GM12878 (cell line): ENCODE measurements at regions not wholly inside any gene's neighbourhood (a gene's known extent, or its start where the extent isn't known, plus 50 kb on each side); places are given as distances from the start of the nearest gene placed in this dataset.

ENCODE experiments used
- ATAC-seq: fragments of 200-7000 bp; cut with Tn5 transposase; 3 replicates; pipeline ENCODE4 v1.9.1; 2020; ENCODE audit warnings: mild to moderate bottlenecking, moderate library complexity
- BruUV-seq: library from RNA; stranded (reverse); fragments of 400-500 nt; replicated peaks from 2 replicates; lab custom pipeline; 2021; lab: Mats Ljungman, UMichigan
- CTCF ChIA-PET: fragments of 300-600 bp; sonication (Branson Sonifier 250); formaldehyde crosslinking; extraction: SDS; loops from one replicate; lab custom pipeline; 2021; ENCODE audit warnings: inconsistent platforms; lab: Yijun Ruan, JAX
- POLR2A ChIA-PET: fragments of 350-600 bp; formaldehyde crosslinking; extraction: SDS; loops from one replicate; lab custom pipeline; 2021; ENCODE audit warnings: inconsistent platforms; lab: Charles Lee
- RAD21 ChIA-PET: fragments of 300-600 bp; sonication (Branson Sonifier 250); formaldehyde crosslinking; loops from one replicate; lab custom pipeline; 2023; ENCODE audit warnings: antibody characterized with exemption; ENCODE audit not compliant: unreplicated experiment; lab: Charles Lee
- SMC1A ChIA-PET: fragments of 300-600 bp; sonication (Branson Sonifier 250); formaldehyde crosslinking; loops from one replicate; lab custom pipeline; 2023; ENCODE audit not compliant: unreplicated experiment, uncharacterized antibody; lab: Charles Lee
- DNase-seq: peaks from one replicate; pipeline ENCODE4 v3.0.0-alpha.2; 2011; ENCODE audit warnings: low read depth, low spot score
- FAIRE-seq: peaks from 3 replicates; lab custom pipeline; 2011; peaks lifted over from hg19 to GRCh38; lab: Jason Lieb, UNC
- H2AFZ ChIP-seq: 2 replicates; pipeline ENCODE4 v1.6.0; 2011; ENCODE audit warnings: low read depth, low read length, control low read depth; ENCODE audit not compliant: control insufficient read depth
- H3K27ac ChIP-seq: 2 replicates; pipeline ENCODE4 v1.5.1; 2011; ENCODE audit warnings: control low read depth; ENCODE audit not compliant: control insufficient read depth, insufficient read depth
- H3K27me3 ChIP-seq, 2 experiments: replicated peaks in 1 of 2; 2 replicates each; pipeline versions ENCODE4 v1.6.0 to v1.6.1; 2011; ENCODE audit warnings: low read length in 1 of 2; ENCODE audit not compliant: control insufficient read depth in 2 of 2, insufficient read depth in 2 of 2
- H3K36me3 ChIP-seq, 2 experiments: 2 replicates each; pipeline ENCODE4 v1.5.1; 2011; ENCODE audit warnings: low read length in 1 of 2; ENCODE audit not compliant: control insufficient read depth in 2 of 2, insufficient read depth in 2 of 2
- H3K4me1 ChIP-seq: 2 replicates; pipeline ENCODE4 v1.6.1; 2011; ENCODE audit warnings: mild to moderate bottlenecking, low read length, moderate library complexity, mixed read lengths; ENCODE audit not compliant: control insufficient read depth, insufficient read depth
- H3K4me2 ChIP-seq: 2 replicates; pipeline ENCODE4 v1.6.0; 2011; ENCODE audit warnings: control low read depth; ENCODE audit not compliant: control insufficient read depth, insufficient read depth
- H3K4me3 ChIP-seq: fragments of 200-600 bp; sonication (generic); 2 replicates; pipeline ENCODE4 v1.5.1; 2016
- H3K79me2 ChIP-seq: 2 replicates; pipeline ENCODE4 v1.6.0; 2011; ENCODE audit warnings: low read length; ENCODE audit not compliant: control insufficient read depth, insufficient read depth
- H3K9ac ChIP-seq: 2 replicates; pipeline ENCODE4 v1.8.0; 2011; ENCODE audit warnings: low read length, control low read depth, mixed read lengths; ENCODE audit not compliant: control insufficient read depth, insufficient read depth
- H3K9me3 ChIP-seq: replicated peaks from 3 replicates; pipeline ENCODE4 v1.5.1; 2011; ENCODE audit warnings: mild to moderate bottlenecking, low read length; ENCODE audit not compliant: control insufficient read depth, insufficient read depth
- H4K20me1 ChIP-seq: 2 replicates; pipeline ENCODE4 v1.6.0; 2011; ENCODE audit not compliant: control insufficient read depth, insufficient read depth
- DPF2 ChIP-seq: fragments of 450-650 bp; IDR thresholded peaks from 2 replicates; pipeline ENCODE4 v1.6.1; 2017; ENCODE audit warnings: mild to moderate bottlenecking
- MAX ChIP-seq: IDR thresholded peaks from 2 replicates; pipeline ENCODE4 v1.6.1; 2012; ENCODE audit warnings: low read depth, low read length, improper control_type of control experiment
- PRDM15 ChIP-seq: fragments of 450-650 bp; formaldehyde crosslinking; IDR thresholded peaks from 2 replicates; pipeline ENCODE4 v1.4.0; 2020; ENCODE audit warnings: mild to moderate bottlenecking, moderate library complexity
- RB1 ChIP-seq: fragments of 450-650 bp; formaldehyde crosslinking; IDR thresholded peaks from 2 replicates; pipeline ENCODE4 v1.6.1; 2017; ENCODE audit warnings: mild to moderate bottlenecking, borderline replicate concordance
- TCF3 ChIP-seq: IDR thresholded peaks from 2 replicates; pipeline ENCODE4 v1.6.1; 2012; ENCODE audit warnings: low read depth, mild to moderate bottlenecking, low read length, borderline replicate concordance; ENCODE audit not compliant: insufficient read depth
- WGBS: methylation state at CpG from one replicate; pipeline ENCODE4 v1.1.6; 2016; ENCODE audit warnings: low lambda C conversion rate; ENCODE audit not compliant: insufficient replicate concordance, insufficient coverage; ENCODE audit errors: missing lambda C conversion rate; 5-methylcytosine and 5-hydroxymethylcytosine counted together
- in situ Hi-C: fragments of 300-500 bp; cut with MboI; formaldehyde crosslinking; loops from 9 replicates; pipeline ENCODE4 v1.14.3; 2018; ENCODE audit warnings: mixed read lengths
- intact Hi-C: fragments of 100-400 bp; cut with micrococcal nuclease; formaldehyde crosslinking; loops from one replicate; pipeline ENCODE4 v1.14.2; 2022; ENCODE audit not compliant: unreplicated experiment

GRCh38 chr4:114365591-114365990 is 233.0 kb upstream of the UGT8 start:
- RAD21 ChIA-PET: no interaction called here
- no TSS peak for BruUV-seq
- Histone ChIP-seq H3K4me3 (no peak overlapping the region), H3K27me3 (no peaks in the 10 kb centered on the region), H3K79me2 (no peaks in the 10 kb centered on the region), H3K36me3 (no peaks in the 10 kb centered on the region), H3K9ac (no peak overlapping the region), H3K4me2 (no peak overlapping the region), H4K20me1 (no peaks in the 10 kb centered on the region), H2AFZ (no peak overlapping the region), H3K9me3 (no peaks in the 10 kb centered on the region), H3K27ac (no peak overlapping the region), H3K4me1 (no peaks in the 10 kb centered on the region)
- in situ Hi-C loops (no loop called here), intact Hi-C loops (no loop called here)
- POLR2A ChIA-PET: no interaction called here
- SMC1A ChIA-PET: no interaction called here
- WGBS: 0% methylated on average over 1 of the region's 1 CpG
- TF ChIP-seq PRDM15 (CRISPR knock-in tag) (no peak), RB1 (no peak), TCF3 (no peak), DPF2 (no peak)
- no peak for DNase-seq
- no peak for ATAC-seq
- FAIRE-seq: no peak
- CTCF ChIA-PET: no interaction called here

GRCh38 chr4:114366368-114366767 is 232.2 kb upstream of the UGT8 start:
- H4K20me1 ChIP-seq: no peaks in the 10 kb centered on the region
- intact Hi-C loops: no loop called here
- no peaks in the 10 kb centered on the region for H3K36me3 ChIP-seq
- no peak overlapping the region for H3K9ac ChIP-seq
- H3K4me1 ChIP-seq: no peaks in the 10 kb centered on the region
- H3K9me3 ChIP-seq: no peaks in the 10 kb centered on the region
- POLR2A ChIA-PET: no interaction called here
- H3K4me2 ChIP-seq: no peak overlapping the region
- H3K4me3 ChIP-seq: no peak overlapping the region
- H3K27ac ChIP-seq: no peak overlapping the region
- DNase-seq (no peak), ATAC-seq (no peak), FAIRE-seq (no peak)
- no peaks in the 10 kb centered on the region for H3K79me2 ChIP-seq
- no peak for TF ChIP-seq MAX
- BruUV-seq: no TSS peak
- in situ Hi-C loops: no loop called here
- SMC1A ChIA-PET: no interaction called here
- RAD21 ChIA-PET: no interaction called here
- H2AFZ ChIP-seq: no peak overlapping the region
- CTCF ChIA-PET: no interaction called here
- no peaks in the 10 kb centered on the region for H3K27me3 ChIP-seq
- 45% methylated on average over 2 of the region's 2 CpGs for WGBS
